Calu3 (cell line): ENCODE measurements at regions not wholly inside any gene's neighbourhood (a gene's known extent, or its start where the extent isn't known, plus 50 kb on each side); places are given as distances from the start of the nearest gene placed in this dataset.

Experiments used
- BruUV-seq: library from RNA; stranded (reverse); fragments of 400-500 nt; replicated peaks from 2 replicates; lab custom pipeline; 2021; lab: Mats Ljungman, UMichigan
- CTCF ChIA-PET: fragments of 300-600 bp; sonication (Branson Sonifier 250); formaldehyde crosslinking; loops from one replicate; lab custom pipeline; 2022; ENCODE audit warnings: antibody characterized with exemption; lab: Charles Lee
- DNase-seq: peaks from one replicate; pipeline ENCODE4 v3.0.0; 2022
- H3K27ac Mint-ChIP-seq: one replicate; pipeline ENCODE4 v1.8.0; 2022; ENCODE audit warnings: mixed read lengths; ENCODE audit not compliant: unreplicated experiment
- H3K27me3 Mint-ChIP-seq: one replicate; pipeline ENCODE4 v1.8.0; 2022; ENCODE audit warnings: mixed read lengths; ENCODE audit not compliant: unreplicated experiment
- H3K36me3 Mint-ChIP-seq: one replicate; pipeline ENCODE4 v1.8.0; 2022; ENCODE audit warnings: mild to moderate bottlenecking, moderate library complexity, mixed read lengths; ENCODE audit not compliant: insufficient read depth, unreplicated experiment
- H3K4me1 Mint-ChIP-seq: one replicate; pipeline ENCODE4 v1.8.0; 2022; ENCODE audit warnings: mild to moderate bottlenecking, low read depth, mixed read lengths; ENCODE audit not compliant: unreplicated experiment
- H3K4me3 Mint-ChIP-seq: one replicate; pipeline ENCODE4 v1.8.0; 2022; ENCODE audit warnings: mild to moderate bottlenecking, low read depth, moderate library complexity, mixed read lengths; ENCODE audit not compliant: unreplicated experiment
- H3K9me3 Mint-ChIP-seq: one replicate; pipeline ENCODE4 v1.8.0; 2022; ENCODE audit warnings: low read depth, mixed read lengths; ENCODE audit not compliant: unreplicated experiment
- CTCF ChIP-seq: fragments of 200-600 bp; IDR thresholded peaks from one replicate; pipeline ENCODE4 v1.8.0; 2022; ENCODE audit warnings: antibody characterized with exemption; ENCODE audit not compliant: unreplicated experiment
- intact Hi-C: fragments of 100-400 bp; cut with micrococcal nuclease; formaldehyde crosslinking; loops from one replicate; pipeline ENCODE4 v1.10.0; 2022; ENCODE audit not compliant: unreplicated experiment

- intact Hi-C loops: no loop called here
- TF ChIP-seq CTCF: no peak
- CTCF ChIA-PET: no interaction called here
- Mint-ChIP-seq H3K9me3 (no peaks in the 10 kb centered on the region), H3K27ac (no peak overlapping the region), H3K4me3 (no peak overlapping the region), H3K4me1 (no peaks in the 10 kb centered on the region), H3K27me3 (no peaks in the 10 kb centered on the region), H3K36me3 (no peaks in the 10 kb centered on the region)
- BruUV-seq: no TSS peak
- no peak for DNase-seq
Observed at GRCh38 chr6:151186804-151187330, 52.9 kb upstream of the AKAP12 start.
